ENCODE measurements at regions not wholly inside any gene's neighbourhood (a gene's known extent, or its start where the extent isn't known, plus 50 kb on each side); places are given as distances from the start of the nearest gene placed in this dataset.

DNA sequence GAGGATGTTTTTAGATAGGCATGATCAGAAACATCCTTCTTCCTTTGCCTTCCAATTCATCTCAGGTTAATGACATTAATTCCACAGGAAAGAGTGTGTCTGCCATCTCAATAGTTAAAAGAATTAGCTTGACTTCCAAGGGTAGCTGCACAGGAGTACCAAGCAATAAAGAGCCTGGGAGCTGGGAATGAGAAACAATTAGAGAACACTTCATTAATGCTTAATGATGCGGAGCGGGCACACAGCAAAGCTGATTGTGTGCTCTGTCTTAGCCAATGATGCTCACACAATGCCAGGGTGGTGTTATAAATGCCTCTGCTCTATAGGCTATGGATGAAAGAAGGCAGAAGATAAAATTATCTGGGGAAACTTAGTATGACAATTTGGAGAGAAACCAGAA, 1052.5 kb upstream of the LCORL start (continued):
- no peak for TF ChIP-seq PAX8 (CRISPR knock-in tag; IDR thresholded peaks at IDR 0.05; ENCODE audit: borderline replicate concordance)
- TF ChIP-seq, protein P1, sequence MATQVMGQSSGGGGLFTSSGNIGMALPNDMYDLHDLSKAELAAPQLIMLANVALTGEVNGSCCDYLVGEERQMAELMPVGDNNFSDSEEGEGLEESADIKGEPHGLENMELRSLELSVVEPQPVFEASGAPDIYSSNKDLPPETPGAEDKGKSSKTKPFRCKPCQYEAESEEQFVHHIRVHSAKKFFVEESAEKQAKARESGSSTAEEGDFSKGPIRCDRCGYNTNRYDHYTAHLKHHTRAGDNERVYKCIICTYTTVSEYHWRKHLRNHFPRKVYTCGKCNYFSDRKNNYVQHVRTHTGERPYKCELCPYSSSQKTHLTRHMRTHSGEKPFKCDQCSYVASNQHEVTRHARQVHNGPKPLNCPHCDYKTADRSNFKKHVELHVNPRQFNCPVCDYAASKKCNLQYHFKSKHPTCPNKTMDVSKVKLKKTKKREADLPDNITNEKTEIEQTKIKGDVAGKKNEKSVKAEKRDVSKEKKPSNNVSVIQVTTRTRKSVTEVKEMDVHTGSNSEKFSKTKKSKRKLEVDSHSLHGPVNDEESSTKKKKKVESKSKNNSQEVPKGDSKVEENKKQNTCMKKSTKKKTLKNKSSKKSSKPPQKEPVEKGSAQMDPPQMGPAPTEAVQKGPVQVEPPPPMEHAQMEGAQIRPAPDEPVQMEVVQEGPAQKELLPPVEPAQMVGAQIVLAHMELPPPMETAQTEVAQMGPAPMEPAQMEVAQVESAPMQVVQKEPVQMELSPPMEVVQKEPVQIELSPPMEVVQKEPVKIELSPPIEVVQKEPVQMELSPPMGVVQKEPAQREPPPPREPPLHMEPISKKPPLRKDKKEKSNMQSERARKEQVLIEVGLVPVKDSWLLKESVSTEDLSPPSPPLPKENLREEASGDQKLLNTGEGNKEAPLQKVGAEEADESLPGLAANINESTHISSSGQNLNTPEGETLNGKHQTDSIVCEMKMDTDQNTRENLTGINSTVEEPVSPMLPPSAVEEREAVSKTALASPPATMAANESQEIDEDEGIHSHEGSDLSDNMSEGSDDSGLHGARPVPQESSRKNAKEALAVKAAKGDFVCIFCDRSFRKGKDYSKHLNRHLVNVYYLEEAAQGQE (IDR thresholded peaks at IDR 0.05; ENCODE audit: borderline replicate concordance in 1 of 2, low read depth in 1 of 2, low read length in 2 of 2) = no peak
- no peak for TF ChIP-seq ARID2 (CRISPR knock-in tag; IDR thresholded peaks at IDR 0.05; ENCODE audit: borderline replicate concordance)

DNA sequence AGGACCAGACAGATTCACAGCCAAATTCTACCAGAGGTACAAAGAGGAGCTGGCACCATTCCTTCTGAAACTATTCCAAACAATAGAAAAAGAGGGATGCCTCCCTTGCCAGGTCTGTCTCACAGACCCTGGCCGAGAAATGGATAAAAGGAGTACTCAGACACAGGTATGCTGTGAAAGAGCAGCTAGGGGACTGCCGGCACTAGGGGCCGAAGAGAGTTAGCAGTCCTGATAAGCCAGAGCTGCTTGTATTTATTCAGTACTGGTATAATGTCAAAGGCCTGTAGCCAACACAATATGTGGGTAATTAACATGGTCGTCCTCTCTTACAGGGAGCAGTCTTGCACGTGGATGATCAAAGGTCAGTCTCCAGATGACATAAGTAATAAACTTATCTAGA, 1042.1 kb upstream of the LCORL start:
- CTCF ChIA-PET (ENCODE audit: low intra/inter-chr PET ratio, low total read pairs) = no interaction called here
- POLR2A ChIA-PET = no interaction called here
- WGBS (ENCODE audit: low lambda C conversion rate) = 5% methylated on average over 5 of the region's 5 CpGs
- DNase-seq (ENCODE audit: low spot score) = no peak
- ATAC-seq = no peak
- Histone ChIP-seq H3K9ac (ENCODE audit: insufficient read depth, low read depth, low read length) (no peak overlapping the region), H3K4me3 (replicated peaks in 1 of 3; ENCODE audit: insufficient read depth in 1 of 3, low read depth in 2 of 3, low read length in 3 of 3) (no peak overlapping the region), H4K20me1 (ENCODE audit: insufficient read depth, low read length) (no peaks in the 10 kb centered on the region), H3K4me2 (ENCODE audit: low read depth, low read length) (no peak overlapping the region), H3K4me1 (ENCODE audit: insufficient read depth, low read length) (no peaks in the 10 kb centered on the region), H2AFZ (ENCODE audit: low read length) (no peak overlapping the region), H3K79me2 (ENCODE audit: insufficient read depth, low read length) (no peaks in the 10 kb centered on the region), H3K9me3 (ENCODE audit: low read length) (peaks cover 74% of the 10 kb centered on the region), H3K36me3 (replicated peaks in 1 of 2; ENCODE audit: control insufficient read depth in 1 of 2, insufficient read depth in 2 of 2, low read length in 2 of 2) (no peaks in the 10 kb centered on the region), H3K27me3 (ENCODE audit: control insufficient read depth in 1 of 2, insufficient read depth in 2 of 2, low read length in 2 of 2) (no peaks in the 10 kb centered on the region), H3K27ac (ENCODE audit: extremely low read length, insufficient read depth, low read length) (no peak overlapping the region)
- BruUV-seq (replicated peaks) = no TSS peak
- FAIRE-seq = no peak
- TF ChIP-seq MTF1 (CRISPR knock-in tag; IDR thresholded peaks at IDR 0.05) (no peak), KLF12 (CRISPR knock-in tag; IDR thresholded peaks at IDR 0.05; ENCODE audit: borderline replicate concordance) (no peak), HMG20A (CRISPR knock-in tag; IDR thresholded peaks at IDR 0.05; ENCODE audit: borderline replicate concordance) (no peak), MTA1 (CRISPR knock-in tag; IDR thresholded peaks at IDR 0.05; ENCODE audit: borderline replicate concordance) (no peak)
- in situ Hi-C loops (cut with HindIII; ENCODE audit: extremely low pct_ligation_motif_present, low pct_unique_long_range_greater_than_20kb) = no loop called here
- intact Hi-C loops (cut with micrococcal nuclease; ENCODE audit: unreplicated experiment) = no loop called here

Measured in HepG2 (cell line).